GM13977 (cell line): ENCODE measurements at regions not wholly inside any gene's neighbourhood (a gene's known extent, or its start where the extent isn't known, plus 50 kb on each side); places are given as distances from the start of the nearest gene placed in this dataset.
"Not testable (repeated sequence)": the region's sequence is repeated elsewhere in the genome, so short reads cannot be mapped to it uniquely, and the experiment has no call there.

Experiments
- DNase-seq: peaks from one replicate; pipeline ENCODE4 v3.0.0; 2012; ENCODE audit warnings: low spot score
- CTCF ChIP-seq: IDR thresholded peaks from 2 replicates; pipeline ENCODE4 v1.5.1; 2012; ENCODE audit warnings: mild to moderate bottlenecking, control low read depth; ENCODE audit not compliant: insufficient read depth; ENCODE audit errors: extremely low read depth, missing control alignments
- in situ Hi-C: fragments of 300-500 bp; cut with MboI; formaldehyde crosslinking; loops from one replicate; pipeline ENCODE4 v1.12.0; 2022; ENCODE audit warnings: low sequenced_read_pairs, low pct_unique_long_range_greater_than_20kb, mixed read lengths, inconsistent platforms; ENCODE audit not compliant: unreplicated experiment

GRCh38 chr7:109890622-109891021, 1200.3 kb upstream of the LRRN3 start:
- TF ChIP-seq CTCF = no peak
- in situ Hi-C loops = no loop called here
- DNase-seq = no peak

GRCh38 chr7:109893231-109893630, 1197.7 kb upstream of the LRRN3 start:
- no peak for DNase-seq
- in situ Hi-C loops = no loop called here
- TF ChIP-seq CTCF = no peak

- DNase-seq = no peak
- in situ Hi-C loops = no loop called here
- no peak for TF ChIP-seq CTCF
Observed at GRCh38 chr7:109895536-109895935, 1195.4 kb upstream of the LRRN3 start.

GRCh38 chr7:109901926-109902325, 1189.0 kb upstream of the LRRN3 start:
- DNase-seq = no peak
- TF ChIP-seq CTCF = no peak
- in situ Hi-C loops = no loop called here

GRCh38 chr7:109905368-109906065, 1185.4 kb upstream of the LRRN3 start:
- DNase-seq, in situ Hi-C loops: not testable (repeated sequence)

GRCh38 chr7:109915670-109916069, 1175.3 kb upstream of the LRRN3 start:
- TF ChIP-seq CTCF = no peak
- in situ Hi-C loops = no loop called here
- DNase-seq = no peak

GRCh38 chr7:109926738-109927137, 1164.2 kb upstream of the LRRN3 start:
- TF ChIP-seq CTCF = no peak
- DNase-seq = no peak
- in situ Hi-C loops = no loop called here
